ENCODE measurements at regions not wholly inside any gene's neighbourhood (a gene's known extent, or its start where the extent isn't known, plus 50 kb on each side); places are given as distances from the start of the nearest gene placed in this dataset.
A peak's percentile ranks its signal among the peaks of the same experiment; 100 is the strongest.

DNA sequence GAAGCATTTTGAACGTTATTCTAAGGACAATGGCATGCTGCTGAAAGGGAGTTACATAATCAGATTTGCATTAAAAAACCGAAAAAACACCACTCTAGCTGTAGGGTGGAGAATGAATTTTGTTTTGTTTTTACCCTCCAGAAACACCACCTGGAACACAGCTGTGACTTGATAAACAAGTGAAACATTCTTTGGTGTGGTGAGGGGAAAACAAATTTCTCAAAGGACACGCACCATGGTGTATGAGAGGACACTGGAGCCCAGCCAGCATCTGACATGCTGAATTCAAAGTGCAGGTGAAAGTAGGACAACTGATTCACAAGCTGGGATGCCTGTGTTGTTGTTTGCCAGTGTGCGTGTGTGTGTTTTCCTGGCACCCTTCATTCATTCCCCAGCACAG, 554.5 kb upstream of the TBL1XR1 start:
- Histone ChIP-seq H3K79me1 (ENCODE audit: low read length) (peaks cover 4% of the 10 kb centered on the region), H4K12ac (ENCODE audit: low read depth, low read length) (no peak overlapping the region), H3K27me3 (ENCODE audit: insufficient read depth, low read length) (no peaks in the 10 kb centered on the region), H3K14ac (ENCODE audit: low read length) (no peak overlapping the region), H3K4me3 (ENCODE audit: low read depth, low read length) (peak overlapping the region; percentile 34), H4K91ac (ENCODE audit: low read depth, low read length) (no peak overlapping the region), H3K4ac (ENCODE audit: low read depth, low read length) (no peak overlapping the region), H2AK5ac (ENCODE audit: low read length) (peak overlapping the region; percentile 75), H3K27ac (ENCODE audit: low read depth, low read length) (no peak overlapping the region), H3K23ac (ENCODE audit: low read length) (no peak overlapping the region), H3K9ac (ENCODE audit: low read length) (peak overlapping the region; percentile 56), H3K36me3 (ENCODE audit: control insufficient read depth in 1 of 2, insufficient read depth in 2 of 2, low read length in 2 of 2) (no peaks in the 10 kb centered on the region), H2BK5ac (ENCODE audit: low read depth, low read length, poor library complexity) (no peak overlapping the region), H2AFZ (ENCODE audit: insufficient read depth, low read length, poor library complexity) (no peak overlapping the region), H2BK120ac (ENCODE audit: insufficient read depth, low read length, poor library complexity) (no peak overlapping the region), H4K8ac (ENCODE audit: low read depth, low read length) (no peak overlapping the region), H3K79me2 (ENCODE audit: control insufficient read depth, insufficient read depth, low read length, poor library complexity) (no peaks in the 10 kb centered on the region), H2BK12ac (ENCODE audit: low read length) (no peak overlapping the region), H3K9me3 (ENCODE audit: insufficient read depth, low read depth, low read length) (peaks cover 2% of the 10 kb centered on the region), H3K4me1 (ENCODE audit: control insufficient read depth in 1 of 2, insufficient read depth in 2 of 2, low read length in 2 of 2) (peaks cover 3 to 5% of the 10 kb centered on the region in 2 experiments), H3K4me2 (ENCODE audit: low read length) (no peak overlapping the region), H3K18ac (ENCODE audit: low read length) (no peak overlapping the region)
- no CpG with 5 or more reads among the region's 4 CpGs for WGBS (ENCODE audit: extremely low coverage, insufficient coverage, insufficient read length)
- DNase-seq, result no peak

DNA sequence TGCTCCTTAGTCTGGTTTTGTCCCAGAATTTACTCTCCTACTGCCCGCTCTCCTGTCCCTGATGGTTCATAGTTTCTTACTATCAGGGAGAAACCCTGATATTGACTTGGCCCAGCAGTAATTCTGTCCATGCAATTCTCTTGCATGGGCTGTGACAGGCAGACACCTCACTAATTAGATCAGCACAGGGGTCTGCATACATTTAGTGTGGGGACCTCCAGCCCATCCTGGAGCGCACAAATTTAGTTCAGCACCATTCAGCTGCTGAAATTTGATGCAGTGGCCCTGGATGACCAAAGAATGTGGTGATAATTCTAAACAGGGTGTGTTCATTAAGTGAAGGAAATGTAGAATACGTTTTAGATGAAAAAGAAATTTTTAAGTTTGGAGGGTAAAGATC, 555.5 kb upstream of the TBL1XR1 start:
- Histone ChIP-seq H3K4ac (ENCODE audit: low read depth, low read length) (no peak overlapping the region), H2BK120ac (ENCODE audit: insufficient read depth, low read length, poor library complexity) (peak overlapping the region; percentile 37), H3K9me3 (ENCODE audit: insufficient read depth, low read depth, low read length) (peaks cover 3% of the 10 kb centered on the region), H3K79me2 (ENCODE audit: control insufficient read depth, insufficient read depth, low read length, poor library complexity) (no peaks in the 10 kb centered on the region), H3K27ac (ENCODE audit: low read depth, low read length) (no peak overlapping the region), H4K91ac (ENCODE audit: low read depth, low read length) (no peak overlapping the region), H3K9ac (ENCODE audit: low read length) (no peak overlapping the region), H4K8ac (ENCODE audit: low read depth, low read length) (no peak overlapping the region), H3K79me1 (ENCODE audit: low read length) (no peaks in the 10 kb centered on the region), H2AFZ (ENCODE audit: insufficient read depth, low read length, poor library complexity) (no peak overlapping the region), H3K36me3 (ENCODE audit: control insufficient read depth in 1 of 2, insufficient read depth in 2 of 2, low read length in 2 of 2) (no peaks in the 10 kb centered on the region), H3K4me1 (ENCODE audit: control insufficient read depth in 1 of 2, insufficient read depth in 2 of 2, low read length in 2 of 2) (peaks cover 3% of the 10 kb centered on the region in 2 experiments), H2BK5ac (ENCODE audit: low read depth, low read length, poor library complexity) (no peak overlapping the region), H3K4me3 (ENCODE audit: low read depth, low read length) (no peak overlapping the region), H3K18ac (ENCODE audit: low read length) (no peak overlapping the region), H2AK5ac (ENCODE audit: low read length) (peak overlapping the region; percentile 74), H3K14ac (ENCODE audit: low read length) (no peak overlapping the region), H2BK12ac (ENCODE audit: low read length) (peak overlapping the region; percentile 44), H4K12ac (ENCODE audit: low read depth, low read length) (no peak overlapping the region), H3K4me2 (ENCODE audit: low read length) (no peak overlapping the region), H3K27me3 (ENCODE audit: insufficient read depth, low read length) (no peaks in the 10 kb centered on the region), H3K23ac (ENCODE audit: low read length) (no peak overlapping the region)
- 100% methylated on average over 1 of the region's 3 CpGs for WGBS (ENCODE audit: extremely low coverage, insufficient coverage, insufficient read length)
- DNase-seq, result no peak

DNA sequence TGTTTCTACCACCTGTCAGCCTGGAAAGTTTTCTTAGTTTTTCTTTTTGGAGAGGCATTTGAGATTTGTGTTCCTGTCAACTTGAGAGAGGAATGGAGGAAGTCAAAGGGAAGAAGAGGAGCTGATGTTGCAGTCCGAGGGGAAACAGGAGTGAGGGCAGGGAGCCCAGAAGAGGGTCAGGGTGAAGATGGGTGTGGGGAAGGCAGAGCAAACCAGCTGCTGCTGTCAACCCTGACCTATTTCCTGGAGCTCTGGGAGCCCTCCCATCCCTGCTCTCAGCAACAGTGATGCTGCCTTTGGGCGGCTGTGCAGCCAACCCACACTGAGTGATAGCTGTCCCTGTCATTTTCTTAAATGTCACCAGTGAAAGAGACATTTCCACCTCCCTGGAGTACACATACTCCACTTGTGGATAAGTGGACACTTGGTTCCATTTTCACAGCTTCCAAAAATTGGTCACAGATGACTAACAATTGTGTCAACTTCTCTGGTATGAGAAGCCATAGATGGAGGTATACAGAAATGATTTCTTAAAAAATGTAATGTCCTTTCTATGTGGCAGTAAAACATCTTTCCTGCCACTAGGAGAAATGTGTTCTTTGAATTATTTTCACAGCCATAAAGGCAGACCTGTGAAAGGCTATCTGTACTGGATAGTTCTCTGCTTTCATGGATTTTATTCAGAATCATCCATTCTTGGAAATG, 556.3 kb upstream of the TBL1XR1 start:
- no peaks in the 10 kb centered on the region for H3K36me3 ChIP-seq (ENCODE audit: control insufficient read depth in 1 of 2, insufficient read depth in 2 of 2, low read length in 2 of 2)
- no peak overlapping the region for H4K12ac ChIP-seq (ENCODE audit: low read depth, low read length)
- H3K4me3 ChIP-seq (ENCODE audit: low read depth, low read length), result no peak overlapping the region
- H3K27me3 ChIP-seq (ENCODE audit: insufficient read depth, low read length), result no peaks in the 10 kb centered on the region
- no peak overlapping the region for H3K27ac ChIP-seq (ENCODE audit: low read depth, low read length)
- H3K79me1 ChIP-seq (ENCODE audit: low read length), result no peaks in the 10 kb centered on the region
- H2BK120ac ChIP-seq (ENCODE audit: insufficient read depth, low read length, poor library complexity), result no peak overlapping the region
- no CpG with 5 or more reads among the region's 2 CpGs for WGBS (ENCODE audit: extremely low coverage, insufficient coverage, insufficient read length)
- H3K4me2 ChIP-seq (ENCODE audit: low read length), result no peak overlapping the region
- H2AFZ ChIP-seq (ENCODE audit: insufficient read depth, low read length, poor library complexity), result peak overlapping the region; percentile 6
- H2BK12ac ChIP-seq (ENCODE audit: low read length), result no peak overlapping the region
- no peak overlapping the region for H3K9ac ChIP-seq (ENCODE audit: low read length)
- no peak overlapping the region for H3K14ac ChIP-seq (ENCODE audit: low read length)
- no peak overlapping the region for H3K4ac ChIP-seq (ENCODE audit: low read depth, low read length)
- no peak overlapping the region for H3K23ac ChIP-seq (ENCODE audit: low read length)
- no peak overlapping the region for H2BK5ac ChIP-seq (ENCODE audit: low read depth, low read length, poor library complexity)
- H3K18ac ChIP-seq (ENCODE audit: low read length), result no peak overlapping the region
- peaks cover 3% of the 10 kb centered on the region in 2 experiments for H3K4me1 ChIP-seq (ENCODE audit: control insufficient read depth in 1 of 2, insufficient read depth in 2 of 2, low read length in 2 of 2)
- no peak overlapping the region for H4K91ac ChIP-seq (ENCODE audit: low read depth, low read length)
- peaks cover 4% of the 10 kb centered on the region for H3K9me3 ChIP-seq (ENCODE audit: insufficient read depth, low read depth, low read length)
- no peaks in the 10 kb centered on the region for H3K79me2 ChIP-seq (ENCODE audit: control insufficient read depth, insufficient read depth, low read length, poor library complexity)
- no peak overlapping the region for H2AK5ac ChIP-seq (ENCODE audit: low read length)
- H4K8ac ChIP-seq (ENCODE audit: low read depth, low read length), result no peak overlapping the region
- DNase-seq, result peak in 1 of 2 donors; percentile 21

DNA sequence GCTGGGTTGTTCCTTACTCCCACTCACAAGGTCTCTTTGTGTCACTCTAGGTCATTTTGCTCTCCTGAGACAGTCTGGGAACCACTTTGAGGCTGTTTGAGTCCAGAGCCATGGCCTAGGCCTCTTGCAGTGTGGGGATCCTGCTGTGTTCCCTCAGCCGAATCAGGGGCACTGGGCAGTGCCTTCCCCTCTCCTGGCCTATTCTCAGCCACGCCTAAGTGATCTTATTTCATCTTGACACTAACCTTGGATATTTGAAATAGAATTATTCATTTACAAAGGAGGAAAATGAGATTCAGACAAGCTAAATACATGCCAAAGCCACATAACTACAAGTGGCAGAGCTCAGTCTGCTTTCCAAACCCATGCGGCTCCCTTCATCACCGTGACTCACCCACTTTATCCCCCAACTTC, 557.2 kb upstream of the TBL1XR1 start:
- no peak overlapping the region for H2BK5ac ChIP-seq (ENCODE audit: low read depth, low read length, poor library complexity)
- H3K9me3 ChIP-seq (ENCODE audit: insufficient read depth, low read depth, low read length), result peaks cover 4% of the 10 kb centered on the region
- H3K4ac ChIP-seq (ENCODE audit: low read depth, low read length), result no peak overlapping the region
- no peak overlapping the region for H3K27ac ChIP-seq (ENCODE audit: low read depth, low read length)
- peaks cover 3% of the 10 kb centered on the region in 2 experiments for H3K4me1 ChIP-seq (ENCODE audit: control insufficient read depth in 1 of 2, insufficient read depth in 2 of 2, low read length in 2 of 2)
- H2BK120ac ChIP-seq (ENCODE audit: insufficient read depth, low read length, poor library complexity), result no peak overlapping the region
- H3K23ac ChIP-seq (ENCODE audit: low read length), result no peak overlapping the region
- H2BK12ac ChIP-seq (ENCODE audit: low read length), result no peak overlapping the region
- no peak overlapping the region for H3K9ac ChIP-seq (ENCODE audit: low read length)
- H3K79me2 ChIP-seq (ENCODE audit: control insufficient read depth, insufficient read depth, low read length, poor library complexity), result no peaks in the 10 kb centered on the region
- H3K4me2 ChIP-seq (ENCODE audit: low read length), result no peak overlapping the region
- no peak overlapping the region for H2AK5ac ChIP-seq (ENCODE audit: low read length)
- no peak overlapping the region for H3K18ac ChIP-seq (ENCODE audit: low read length)
- no peak for DNase-seq
- no peaks in the 10 kb centered on the region for H3K79me1 ChIP-seq (ENCODE audit: low read length)
- H4K12ac ChIP-seq (ENCODE audit: low read depth, low read length), result no peak overlapping the region
- H4K91ac ChIP-seq (ENCODE audit: low read depth, low read length), result no peak overlapping the region
- WGBS (ENCODE audit: extremely low coverage, insufficient coverage, insufficient read length), result no CpG with 5 or more reads among the region's 4 CpGs
- no peak overlapping the region for H3K4me3 ChIP-seq (ENCODE audit: low read depth, low read length)
- no peaks in the 10 kb centered on the region for H3K27me3 ChIP-seq (ENCODE audit: insufficient read depth, low read length)
- no peak overlapping the region for H4K8ac ChIP-seq (ENCODE audit: low read depth, low read length)
- H3K14ac ChIP-seq (ENCODE audit: low read length), result no peak overlapping the region
- no peak overlapping the region for H2AFZ ChIP-seq (ENCODE audit: insufficient read depth, low read length, poor library complexity)
- no peaks in the 10 kb centered on the region for H3K36me3 ChIP-seq (ENCODE audit: control insufficient read depth in 1 of 2, insufficient read depth in 2 of 2, low read length in 2 of 2)

Measured in trophoblast cell (in vitro differentiated cells and primary cell).